Kidney (tissue), 13 donors: ENCODE measurements at regions not wholly inside any gene's neighbourhood (a gene's known extent, or its start where the extent isn't known, plus 50 kb on each side); places are given as distances from the start of the nearest gene placed in this dataset.

Source experiments
- DNase-seq, 5 donors: peaks; one replicate each; pipeline ENCODE4 v3.0.0-alpha.2; 2013 to 2020
- FAIRE-seq: peaks from 2 replicates; lab custom pipeline; 2012; peaks lifted over from hg19 to GRCh38; lab: Jason Lieb, UNC
- H3K27ac ChIP-seq, 2 donors: one replicate each; pipeline ENCODE4 v1.7.0; 2013; ENCODE audit warnings: low read depth in 2 of 2, low read length in 2 of 2, inconsistent platforms in 1 of 2
- H3K27me3 ChIP-seq: one replicate; pipeline ENCODE4 v1.7.1; 2013; ENCODE audit warnings: low read length, inconsistent platforms; ENCODE audit not compliant: control insufficient read depth, insufficient read depth
- H3K36me3 ChIP-seq, 3 donors: one replicate each; pipeline versions ENCODE4 v1.7.0 to v1.7.1; 2013; ENCODE audit warnings: low read length in 3 of 3, control low read depth in 1 of 3, inconsistent platforms in 1 of 3; ENCODE audit not compliant: insufficient read depth in 3 of 3, control insufficient read depth in 2 of 3
- H3K4me1 ChIP-seq, 3 donors: one replicate each; pipeline versions ENCODE4 v1.7.0 to v1.7.1; 2013; ENCODE audit warnings: low read length in 3 of 3, inconsistent platforms in 1 of 3, low read depth in 1 of 3; ENCODE audit not compliant: control insufficient read depth in 2 of 3, insufficient read depth in 2 of 3
- H3K4me3 ChIP-seq, 3 donors: one replicate each; pipeline versions ENCODE4 v1.7.0 to v1.8.1; 2013; ENCODE audit warnings: low read length in 3 of 3, control low read depth in 1 of 3, inconsistent platforms in 1 of 3
- H3K9ac ChIP-seq, 3 donors: one replicate each; pipeline versions ENCODE4 v1.7.0 to v1.7.1; 2013; ENCODE audit warnings: low read length in 3 of 3, control low read depth in 1 of 3, inconsistent platforms in 1 of 3
- H3K9me3 ChIP-seq, 3 donors: one replicate each; pipeline versions ENCODE4 v1.7.0 to v1.7.1; 2013; ENCODE audit warnings: low read length in 3 of 3, control low read depth in 1 of 3, inconsistent platforms in 1 of 3; ENCODE audit not compliant: control insufficient read depth in 2 of 3, insufficient read depth in 1 of 3
- CTCF ChIP-seq: IDR thresholded peaks from 3 replicates; pipeline ENCODE4 v1.5.1; 2012; ENCODE audit warnings: mild to moderate bottlenecking, moderate library complexity, borderline replicate concordance; ENCODE audit not compliant: insufficient read depth; ENCODE audit errors: extremely low read depth
- intact Hi-C: fragments of 100-400 bp; cut with DNase I; formaldehyde crosslinking; loops from one replicate; pipeline ENCODE4 v1.11.1; 2022
- donor health status: control.
- donor health status: control.
- donor health status: control.
- donor health status: control.
- donor health status: control.
- donor health status: DM: yes; HTN: yes; CAD: no.
- donor health status: Normal renal cell carcinoma (clear cell type).

GRCh38 chr7:142457146-142457703, 199.4 kb upstream of the PRSS58 start:
- intact Hi-C loops = no loop called here
- TF ChIP-seq CTCF = no peak
- H3K36me3 ChIP-seq = no peaks in the 10 kb centered on the region
- H3K4me1 ChIP-seq = no peaks in the 10 kb centered on the region
- FAIRE-seq (no peak), DNase-seq (no peak)
- H3K9me3 ChIP-seq = no peaks in the 10 kb centered on the region
- no peak overlapping the region for H3K4me3 ChIP-seq
- H3K9ac ChIP-seq = no peak overlapping the region
- no peak overlapping the region for H3K27ac ChIP-seq
- no peaks in the 10 kb centered on the region for H3K27me3 ChIP-seq

GRCh38 chr7:142455392-142455791, 197.5 kb upstream of the PRSS58 start:
- H3K27me3 ChIP-seq = no peaks in the 10 kb centered on the region
- TF ChIP-seq CTCF = no peak
- no peaks in the 10 kb centered on the region for H3K9me3 ChIP-seq
- H3K4me1 ChIP-seq = no peaks in the 10 kb centered on the region
- FAIRE-seq (no peak), DNase-seq (no peak)
- H3K36me3 ChIP-seq = no peaks in the 10 kb centered on the region
- no peak overlapping the region for H3K27ac ChIP-seq
- H3K9ac ChIP-seq = no peak overlapping the region
- no peak overlapping the region for H3K4me3 ChIP-seq
- intact Hi-C loops = no loop called here

- no peak for DNase-seq
- H3K9me3 ChIP-seq = no peaks in the 10 kb centered on the region
- no peak overlapping the region for H3K27ac ChIP-seq
- H3K9ac ChIP-seq = no peak overlapping the region
- H3K4me3 ChIP-seq = no peak overlapping the region
- TF ChIP-seq CTCF = no peak
- FAIRE-seq = no peak
- H3K27me3 ChIP-seq = no peaks in the 10 kb centered on the region
- H3K36me3 ChIP-seq = no peaks in the 10 kb centered on the region
- no peaks in the 10 kb centered on the region for H3K4me1 ChIP-seq
- intact Hi-C loops = no loop called here
These were observed 197.0 kb upstream of the PRSS58 start for GRCh38 chr7:142454862-142455261.

- no peak for TF ChIP-seq CTCF
- Histone ChIP-seq H3K36me3 (no peaks in the 10 kb centered on the region), H3K27ac (no peak overlapping the region), H3K9me3 (no peaks in the 10 kb centered on the region), H3K27me3 (no peaks in the 10 kb centered on the region), H3K4me1 (no peaks in the 10 kb centered on the region), H3K9ac (no peak overlapping the region), H3K4me3 (no peak overlapping the region)
- FAIRE-seq = no peak
- no peak for DNase-seq
- intact Hi-C loops = no loop called here
These were observed 194.9 kb upstream of the PRSS58 start for GRCh38 chr7:142452791-142453190.
